ENCODE measurements at regions not wholly inside any gene's neighbourhood (a gene's known extent, or its start where the extent isn't known, plus 50 kb on each side); places are given as distances from the start of the nearest gene placed in this dataset.

DNA sequence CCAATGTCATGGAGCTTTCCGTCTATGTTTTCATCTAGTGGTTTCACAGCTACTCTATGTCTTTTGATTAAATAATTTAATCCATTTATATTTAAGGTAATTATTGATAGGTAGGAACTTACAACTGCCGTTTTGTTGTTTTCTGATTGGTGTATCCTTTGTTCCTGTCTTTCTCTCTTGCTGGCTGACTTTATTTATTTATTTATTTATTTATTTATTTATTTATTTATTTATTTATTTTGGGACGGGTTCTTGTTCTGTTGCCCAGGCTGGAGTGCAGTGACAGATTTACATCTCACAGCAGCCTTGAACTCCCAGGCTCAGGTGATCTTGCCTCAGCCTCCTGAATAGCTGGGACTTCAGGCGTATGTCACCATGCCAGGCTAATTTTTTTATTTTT is 299.2 kb upstream of the COL8A1 start:
- Histone ChIP-seq H3K4me1 (no peaks in the 10 kb centered on the region), H3F3A (ENCODE audit: low read depth) (no peaks in the 10 kb centered on the region), H4K20me1 (ENCODE audit: low read depth) (no peaks in the 10 kb centered on the region), H3K36me3 (no peaks in the 10 kb centered on the region), H3K27me3 (no peaks in the 10 kb centered on the region), H3K9ac (no peak overlapping the region), H3K4me2 (no peak overlapping the region), H2AFZ (replicated peaks) (no peak overlapping the region), H3K4me3 (no peak overlapping the region), H3K79me2 (ENCODE audit: low read depth) (no peaks in the 10 kb centered on the region), H3K27ac (no peak overlapping the region), H3K9me3 (ENCODE audit: low read depth) (no peaks in the 10 kb centered on the region)
- DNase-seq (ENCODE audit: low spot score): no peak
- Mint-ChIP-seq H3K36me3 (no peaks in the 10 kb centered on the region), H3K4me1 (no peaks in the 10 kb centered on the region), H3K27ac (no peak overlapping the region), H3K27me3 (ENCODE audit: insufficient read depth, low read depth) (peaks cover 2% of the 10 kb centered on the region), H3K9me3 (no peaks in the 10 kb centered on the region), H3K4me3 (no peak overlapping the region)
- TF ChIP-seq EZH2phosphoT487 (IDR thresholded peaks at IDR 0.05) (no peak), EZH2 (IDR thresholded peaks at IDR 0.05) (no peak)

GRCh38 chr3:99332718-99333117 is 305.7 kb upstream of the COL8A1 start:
- no peaks in the 10 kb centered on the region for H3K9me3 Mint-ChIP-seq
- Histone ChIP-seq H4K20me1 (ENCODE audit: low read depth) (no peaks in the 10 kb centered on the region), H3K4me1 (no peaks in the 10 kb centered on the region), H3K4me3 (no peak overlapping the region), H3K27me3 (no peaks in the 10 kb centered on the region), H3K9ac (no peak overlapping the region), H3K79me2 (ENCODE audit: low read depth) (no peaks in the 10 kb centered on the region), H3K4me2 (no peak overlapping the region), H3K9me3 (ENCODE audit: low read depth) (no peaks in the 10 kb centered on the region), H3F3A (ENCODE audit: low read depth) (no peaks in the 10 kb centered on the region), H3K27ac (no peak overlapping the region), H3K36me3 (no peaks in the 10 kb centered on the region), H2AFZ (replicated peaks) (no peak overlapping the region)
- TF ChIP-seq EZH2phosphoT487 (IDR thresholded peaks at IDR 0.05) (no peak), EZH2 (IDR thresholded peaks at IDR 0.05) (no peak)
- TF ChIP-seq, protein P1, sequence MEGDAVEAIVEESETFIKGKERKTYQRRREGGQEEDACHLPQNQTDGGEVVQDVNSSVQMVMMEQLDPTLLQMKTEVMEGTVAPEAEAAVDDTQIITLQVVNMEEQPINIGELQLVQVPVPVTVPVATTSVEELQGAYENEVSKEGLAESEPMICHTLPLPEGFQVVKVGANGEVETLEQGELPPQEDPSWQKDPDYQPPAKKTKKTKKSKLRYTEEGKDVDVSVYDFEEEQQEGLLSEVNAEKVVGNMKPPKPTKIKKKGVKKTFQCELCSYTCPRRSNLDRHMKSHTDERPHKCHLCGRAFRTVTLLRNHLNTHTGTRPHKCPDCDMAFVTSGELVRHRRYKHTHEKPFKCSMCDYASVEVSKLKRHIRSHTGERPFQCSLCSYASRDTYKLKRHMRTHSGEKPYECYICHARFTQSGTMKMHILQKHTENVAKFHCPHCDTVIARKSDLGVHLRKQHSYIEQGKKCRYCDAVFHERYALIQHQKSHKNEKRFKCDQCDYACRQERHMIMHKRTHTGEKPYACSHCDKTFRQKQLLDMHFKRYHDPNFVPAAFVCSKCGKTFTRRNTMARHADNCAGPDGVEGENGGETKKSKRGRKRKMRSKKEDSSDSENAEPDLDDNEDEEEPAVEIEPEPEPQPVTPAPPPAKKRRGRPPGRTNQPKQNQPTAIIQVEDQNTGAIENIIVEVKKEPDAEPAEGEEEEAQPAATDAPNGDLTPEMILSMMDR (IDR thresholded peaks at IDR 0.05): no peak
- H3K36me3 Mint-ChIP-seq: no peaks in the 10 kb centered on the region
- no peaks in the 10 kb centered on the region for H3K4me1 Mint-ChIP-seq
- H3K4me3 Mint-ChIP-seq: no peak overlapping the region
- no peak overlapping the region for H3K27ac Mint-ChIP-seq
- DNase-seq (ENCODE audit: low spot score): no peak
- H3K27me3 Mint-ChIP-seq (ENCODE audit: insufficient read depth, low read depth): no peaks in the 10 kb centered on the region

DNA sequence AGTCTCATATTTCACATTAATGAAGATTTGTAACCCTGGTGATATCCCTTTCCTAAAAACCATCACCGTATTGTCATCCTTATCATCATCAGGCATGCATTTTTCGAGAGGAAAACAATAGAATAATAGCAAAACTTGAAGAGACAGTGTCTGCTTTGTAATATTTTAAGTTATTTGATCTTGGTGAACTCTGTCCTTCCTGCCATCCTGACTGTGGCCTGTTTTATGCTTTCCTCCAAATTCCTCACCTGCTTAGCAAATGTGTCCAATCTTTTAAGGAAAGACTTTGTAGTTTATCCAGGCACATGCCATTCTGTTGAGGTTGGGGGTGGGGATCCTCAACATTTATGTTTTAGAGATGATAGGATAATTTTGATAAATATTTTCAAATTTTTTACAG is 306.1 kb upstream of the COL8A1 start:
- H3K27me3 ChIP-seq: no peaks in the 10 kb centered on the region
- H3K4me3 Mint-ChIP-seq: no peak overlapping the region
- H2AFZ ChIP-seq (replicated peaks): no peak overlapping the region
- H3K4me2 ChIP-seq: no peak overlapping the region
- no peak overlapping the region for H3K27ac ChIP-seq
- H3K36me3 Mint-ChIP-seq: no peaks in the 10 kb centered on the region
- TF ChIP-seq, protein P1 (IDR thresholded peaks at IDR 0.05): no peak
- no peak for TF ChIP-seq EZH2 (IDR thresholded peaks at IDR 0.05)
- TF ChIP-seq EZH2phosphoT487 (IDR thresholded peaks at IDR 0.05): no peak
- no peaks in the 10 kb centered on the region for H3K9me3 ChIP-seq (ENCODE audit: low read depth)
- H3K36me3 ChIP-seq: no peaks in the 10 kb centered on the region
- no peak overlapping the region for H3K9ac ChIP-seq
- no peaks in the 10 kb centered on the region for H3K4me1 Mint-ChIP-seq
- H3K4me1 ChIP-seq: no peaks in the 10 kb centered on the region
- H3K27ac Mint-ChIP-seq: no peak overlapping the region
- DNase-seq (ENCODE audit: low spot score): no peak
- H3K9me3 Mint-ChIP-seq: no peaks in the 10 kb centered on the region
- H4K20me1 ChIP-seq (ENCODE audit: low read depth): no peaks in the 10 kb centered on the region
- H3K4me3 ChIP-seq: no peak overlapping the region
- no peaks in the 10 kb centered on the region for H3K79me2 ChIP-seq (ENCODE audit: low read depth)
- H3K27me3 Mint-ChIP-seq (ENCODE audit: insufficient read depth, low read depth): no peaks in the 10 kb centered on the region
- no peaks in the 10 kb centered on the region for H3F3A ChIP-seq (ENCODE audit: low read depth)

- H3F3A ChIP-seq (ENCODE audit: low read depth): no peaks in the 10 kb centered on the region
- H3K9ac ChIP-seq: no peak overlapping the region
- no peaks in the 10 kb centered on the region for H3K4me1 Mint-ChIP-seq
Measured at GRCh38 chr3:99330924-99331532, 307.4 kb upstream of the COL8A1 start.

More at GRCh38 chr3:99330924-99331532, 307.4 kb upstream of the COL8A1 start:
- Histone ChIP-seq H3K4me1 (no peaks in the 10 kb centered on the region), H3K4me2 (no peak overlapping the region), H3K9me3 (ENCODE audit: low read depth) (no peaks in the 10 kb centered on the region), H3K27me3 (no peaks in the 10 kb centered on the region), H3K79me2 (ENCODE audit: low read depth) (no peaks in the 10 kb centered on the region), H2AFZ (replicated peaks) (no peak overlapping the region), H3K4me3 (no peak overlapping the region), H3K36me3 (no peaks in the 10 kb centered on the region), H3K27ac (no peak overlapping the region), H4K20me1 (ENCODE audit: low read depth) (no peaks in the 10 kb centered on the region)
- H3K9me3 Mint-ChIP-seq: no peaks in the 10 kb centered on the region
- H3K27me3 Mint-ChIP-seq (ENCODE audit: insufficient read depth, low read depth): no peaks in the 10 kb centered on the region
- no peak overlapping the region for H3K27ac Mint-ChIP-seq
- no peak for TF ChIP-seq EZH2phosphoT487 (IDR thresholded peaks at IDR 0.05)
- TF ChIP-seq, protein P1 (IDR thresholded peaks at IDR 0.05): no peak
- no peak for TF ChIP-seq EZH2 (IDR thresholded peaks at IDR 0.05)
- no peaks in the 10 kb centered on the region for H3K36me3 Mint-ChIP-seq
- DNase-seq (ENCODE audit: low spot score): no peak
- H3K4me3 Mint-ChIP-seq: no peak overlapping the region

Measured in neural progenitor cell (in vitro differentiated cells).